ENCODE measurements at regions not wholly inside any gene's neighbourhood (a gene's known extent, or its start where the extent isn't known, plus 50 kb on each side); places are given as distances from the start of the nearest gene placed in this dataset.

GRCh38 chr15:61474796-61475195, 245.7 kb upstream of the RORA start:
- Histone ChIP-seq H3K4me1 (ENCODE audit: insufficient read depth, low read length) (no peaks in the 10 kb centered on the region), H3K9me3 (ENCODE audit: low read length) (no peaks in the 10 kb centered on the region), H3K27me3 (ENCODE audit: insufficient read depth, low read length, poor library complexity, severe bottlenecking) (no peaks in the 10 kb centered on the region), H3K4me3 (ENCODE audit: low read length) (no peak overlapping the region), H3K27ac (ENCODE audit: low read depth, low read length) (no peak overlapping the region), H3K36me3 (ENCODE audit: insufficient read depth, low read length) (no peaks in the 10 kb centered on the region)
- no peak overlapping the region for H3K4me3 Mint-ChIP-seq
- no peaks in the 10 kb centered on the region for H3K36me3 Mint-ChIP-seq
- no peaks in the 10 kb centered on the region for H3K4me1 Mint-ChIP-seq
- ChIA-PET CTCF (no interaction called here), POLR2A (no interaction called here)
- no peak for DNase-seq
- peaks cover 3 to 35% of the 10 kb centered on the region in 2 donors for H3K27me3 Mint-ChIP-seq
- H3K27ac Mint-ChIP-seq = no peak overlapping the region
- peaks cover 0 to 2% (median 0%) of the 10 kb centered on the region in 5 donors for H3K9me3 Mint-ChIP-seq

- Histone ChIP-seq H3K4me3 (ENCODE audit: low read length) (no peak overlapping the region), H3K27ac (ENCODE audit: low read depth, low read length) (no peak overlapping the region), H3K36me3 (ENCODE audit: insufficient read depth, low read length) (no peaks in the 10 kb centered on the region), H3K27me3 (ENCODE audit: insufficient read depth, low read length, poor library complexity, severe bottlenecking) (no peaks in the 10 kb centered on the region), H3K9me3 (ENCODE audit: low read length) (no peaks in the 10 kb centered on the region), H3K4me1 (ENCODE audit: insufficient read depth, low read length) (no peaks in the 10 kb centered on the region)
- POLR2A ChIA-PET = no interaction called here
- CTCF ChIA-PET = no interaction called here
- peaks cover 0 to 20% of the 10 kb centered on the region in 2 donors for H3K27me3 Mint-ChIP-seq
- no peak for DNase-seq
- no peaks in the 10 kb centered on the region for H3K36me3 Mint-ChIP-seq
- no peaks in the 10 kb centered on the region for H3K4me1 Mint-ChIP-seq
- no peaks in the 10 kb centered on the region for H3K9me3 Mint-ChIP-seq
- H3K4me3 Mint-ChIP-seq = no peak overlapping the region
- H3K27ac Mint-ChIP-seq = no peak overlapping the region
Observed at GRCh38 chr15:61467823-61468222, 238.7 kb upstream of the RORA start.

- no peaks in the 10 kb centered on the region for H3K9me3 Mint-ChIP-seq
- peaks cover 2 to 35% of the 10 kb centered on the region in 2 donors for H3K27me3 Mint-ChIP-seq
- no peak overlapping the region for H3K4me3 Mint-ChIP-seq
- ChIA-PET CTCF (no interaction called here), POLR2A (no interaction called here)
- H3K4me1 ChIP-seq (ENCODE audit: insufficient read depth, low read length) = no peaks in the 10 kb centered on the region
- no peaks in the 10 kb centered on the region for H3K36me3 Mint-ChIP-seq
- no peak overlapping the region for H3K27ac ChIP-seq (ENCODE audit: low read depth, low read length)
- DNase-seq = no peak
- H3K27me3 ChIP-seq (ENCODE audit: insufficient read depth, low read length, poor library complexity, severe bottlenecking) = peaks cover 4% of the 10 kb centered on the region
- no peaks in the 10 kb centered on the region for H3K9me3 ChIP-seq (ENCODE audit: low read length)
- no peak overlapping the region for H3K4me3 ChIP-seq (ENCODE audit: low read length)
- H3K4me1 Mint-ChIP-seq = no peaks in the 10 kb centered on the region
- H3K36me3 ChIP-seq (ENCODE audit: insufficient read depth, low read length) = no peaks in the 10 kb centered on the region
- no peak overlapping the region for H3K27ac Mint-ChIP-seq
Observed at GRCh38 chr15:61459785-61460707, 230.9 kb upstream of the RORA start.

- H3K27me3 Mint-ChIP-seq = peaks cover 9 to 41% of the 10 kb centered on the region in 2 donors
- H3K27me3 ChIP-seq (ENCODE audit: insufficient read depth, low read length, poor library complexity, severe bottlenecking) = peaks cover 4% of the 10 kb centered on the region
- no peak for DNase-seq
- no peaks in the 10 kb centered on the region for H3K36me3 ChIP-seq (ENCODE audit: insufficient read depth, low read length)
- ChIA-PET CTCF (no interaction called here), POLR2A (no interaction called here)
- H3K9me3 ChIP-seq (ENCODE audit: low read length) = no peaks in the 10 kb centered on the region
- no peak overlapping the region for H3K27ac ChIP-seq (ENCODE audit: low read depth, low read length)
- H3K4me3 ChIP-seq (ENCODE audit: low read length) = no peak overlapping the region
- H3K9me3 Mint-ChIP-seq = no peaks in the 10 kb centered on the region
- H3K4me1 ChIP-seq (ENCODE audit: insufficient read depth, low read length) = no peaks in the 10 kb centered on the region
- H3K36me3 Mint-ChIP-seq = no peaks in the 10 kb centered on the region
- no peak overlapping the region for H3K4me3 Mint-ChIP-seq
- H3K4me1 Mint-ChIP-seq = no peaks in the 10 kb centered on the region
- H3K27ac Mint-ChIP-seq = no peak overlapping the region
Observed at GRCh38 chr15:61457050-61457733, 228.1 kb upstream of the RORA start.

GRCh38 chr15:61449186-61449702, 220.1 kb upstream of the RORA start:
- Mint-ChIP-seq H3K36me3 (no peaks in the 10 kb centered on the region), H3K27me3 (peaks cover 13 to 18% of the 10 kb centered on the region in 2 donors), H3K9me3 (no peaks in the 10 kb centered on the region), H3K27ac (no peak overlapping the region), H3K4me1 (no peaks in the 10 kb centered on the region), H3K4me3 (no peak overlapping the region)
- no peaks in the 10 kb centered on the region for H3K27me3 ChIP-seq (ENCODE audit: insufficient read depth, low read length, poor library complexity, severe bottlenecking)
- no peaks in the 10 kb centered on the region for H3K4me1 ChIP-seq (ENCODE audit: insufficient read depth, low read length)
- no peak for DNase-seq
- H3K36me3 ChIP-seq (ENCODE audit: insufficient read depth, low read length) = no peaks in the 10 kb centered on the region
- ChIA-PET CTCF (no interaction called here), POLR2A (no interaction called here)
- H3K27ac ChIP-seq (ENCODE audit: low read depth, low read length) = no peak overlapping the region
- H3K9me3 ChIP-seq (ENCODE audit: low read length) = no peaks in the 10 kb centered on the region
- no peak overlapping the region for H3K4me3 ChIP-seq (ENCODE audit: low read length)

- Histone ChIP-seq H3K27ac (ENCODE audit: low read depth, low read length) (no peak overlapping the region), H3K36me3 (ENCODE audit: insufficient read depth, low read length) (no peaks in the 10 kb centered on the region), H3K9me3 (ENCODE audit: low read length) (no peaks in the 10 kb centered on the region), H3K4me3 (ENCODE audit: low read length) (no peak overlapping the region), H3K4me1 (ENCODE audit: insufficient read depth, low read length) (no peaks in the 10 kb centered on the region), H3K27me3 (ENCODE audit: insufficient read depth, low read length, poor library complexity, severe bottlenecking) (no peaks in the 10 kb centered on the region)
- DNase-seq = no peak
- POLR2A ChIA-PET = no interaction called here
- Mint-ChIP-seq H3K27me3 (peaks cover 6 to 15% of the 10 kb centered on the region in 2 donors), H3K27ac (no peak overlapping the region), H3K36me3 (no peaks in the 10 kb centered on the region), H3K4me1 (no peaks in the 10 kb centered on the region), H3K4me3 (no peak overlapping the region), H3K9me3 (no peaks in the 10 kb centered on the region)
- CTCF ChIA-PET = no interaction called here
Observed at GRCh38 chr15:61447981-61448380, 218.9 kb upstream of the RORA start.

GRCh38 chr15:61444585-61444984, 215.5 kb upstream of the RORA start:
- Mint-ChIP-seq H3K27me3 (peaks cover 1 to 44% of the 10 kb centered on the region in 2 donors), H3K36me3 (no peaks in the 10 kb centered on the region), H3K4me3 (no peak overlapping the region), H3K27ac (no peak overlapping the region), H3K9me3 (no peaks in the 10 kb centered on the region), H3K4me1 (no peaks in the 10 kb centered on the region)
- Histone ChIP-seq H3K9me3 (ENCODE audit: low read length) (no peaks in the 10 kb centered on the region), H3K4me3 (ENCODE audit: low read length) (no peak overlapping the region), H3K4me1 (ENCODE audit: insufficient read depth, low read length) (no peaks in the 10 kb centered on the region), H3K27me3 (ENCODE audit: insufficient read depth, low read length, poor library complexity, severe bottlenecking) (no peaks in the 10 kb centered on the region), H3K36me3 (ENCODE audit: insufficient read depth, low read length) (no peaks in the 10 kb centered on the region), H3K27ac (ENCODE audit: low read depth, low read length) (no peak overlapping the region)
- ChIA-PET CTCF (no interaction called here), POLR2A (no interaction called here)
- DNase-seq = no peak

- ChIA-PET POLR2A (no interaction called here), CTCF (no interaction called here)
- peaks cover 0 to 41% of the 10 kb centered on the region in 2 donors for H3K27me3 Mint-ChIP-seq
- DNase-seq = no peak
- H3K9me3 ChIP-seq (ENCODE audit: low read length) = no peaks in the 10 kb centered on the region
- no peak overlapping the region for H3K27ac Mint-ChIP-seq
- H3K27ac ChIP-seq (ENCODE audit: low read depth, low read length) = no peak overlapping the region
- no peaks in the 10 kb centered on the region for H3K4me1 ChIP-seq (ENCODE audit: insufficient read depth, low read length)
- H3K9me3 Mint-ChIP-seq = no peaks in the 10 kb centered on the region
- H3K27me3 ChIP-seq (ENCODE audit: insufficient read depth, low read length, poor library complexity, severe bottlenecking) = no peaks in the 10 kb centered on the region
- no peak overlapping the region for H3K4me3 Mint-ChIP-seq
- H3K4me1 Mint-ChIP-seq = no peaks in the 10 kb centered on the region
- H3K36me3 Mint-ChIP-seq = no peaks in the 10 kb centered on the region
- no peaks in the 10 kb centered on the region for H3K36me3 ChIP-seq (ENCODE audit: insufficient read depth, low read length)
- H3K4me3 ChIP-seq (ENCODE audit: low read length) = no peak overlapping the region
Observed at GRCh38 chr15:61442821-61443220, 213.7 kb upstream of the RORA start.
